Astrocyte (in vitro differentiated cells and primary cell): ENCODE measurements at regions not wholly inside any gene's neighbourhood (a gene's known extent, or its start where the extent isn't known, plus 50 kb on each side); places are given as distances from the start of the nearest gene placed in this dataset.

ENCODE experiments used
- CTCF ChIP-seq: IDR thresholded peaks from 2 replicates; pipeline ENCODE4 v1.5.1; 2011; ENCODE audit warnings: low read depth, mild to moderate bottlenecking, inconsistent platforms, low read length, moderate library complexity; ENCODE audit not compliant: insufficient read depth
- EZH2 ChIP-seq: IDR thresholded peaks from 2 replicates; pipeline ENCODE4 v1.6.1; 2012; ENCODE audit warnings: mild to moderate bottlenecking, low read length, inconsistent platforms; ENCODE audit not compliant: insufficient read depth

- TF ChIP-seq CTCF (no peak), EZH2 (no peak)
These were observed 61.8 kb upstream of the SNX2 start for GRCh38 chr5:122713041-122713440.
